ENCODE measurements at regions not wholly inside any gene's neighbourhood (a gene's known extent, or its start where the extent isn't known, plus 50 kb on each side); places are given as distances from the start of the nearest gene placed in this dataset.

- H2BK120ac ChIP-seq (ENCODE audit: low read depth, low read length), result no peak overlapping the region
- H3K18ac ChIP-seq (ENCODE audit: low read depth, low read length), result no peak overlapping the region
- no peak overlapping the region for H3K14ac ChIP-seq (replicated peaks; ENCODE audit: low read depth, low read length)
- no peak overlapping the region for H3K9ac ChIP-seq (ENCODE audit: low read depth, low read length)
- dilution Hi-C loops (cut with HindIII; ENCODE audit: low sequenced_read_pairs, unreplicated experiment), result no loop called here
- intact Hi-C loops (cut with micrococcal nuclease), result no loop called here
- no peak for ATAC-seq (ENCODE audit: low read depth)
- H3K4me1 ChIP-seq (ENCODE audit: control insufficient read depth, insufficient read depth, low read length), result 0 out of 2 replicates have a peak, but pooled peaks cover 1% of the 10 kb centered on the region
- no peak for TF ChIP-seq FOS (IDR thresholded peaks at IDR 0.05; ENCODE audit: low read depth, low read length)
- TF ChIP-seq MAFK (IDR thresholded peaks at IDR 0.05; ENCODE audit: low read depth, low read length), result no peak
- TF ChIP-seq RFX5 (IDR thresholded peaks at IDR 0.05; ENCODE audit: low read depth, low read length), result no peak
- no peak for TF ChIP-seq CHD1 (IDR thresholded peaks at IDR 0.05; ENCODE audit: low read depth, low read length)
- TF ChIP-seq RCOR1 (IDR thresholded peaks at IDR 0.05; ENCODE audit: insufficient replicate concordance, low read length), result no peak
- no peak for TF ChIP-seq CEBPB (IDR thresholded peaks at IDR 0.05; ENCODE audit: low read depth, low read length)
- no peak for TF ChIP-seq MXI1 (IDR thresholded peaks at IDR 0.05; ENCODE audit: borderline replicate concordance, low read depth, low read length)
- TF ChIP-seq, protein P1, sequence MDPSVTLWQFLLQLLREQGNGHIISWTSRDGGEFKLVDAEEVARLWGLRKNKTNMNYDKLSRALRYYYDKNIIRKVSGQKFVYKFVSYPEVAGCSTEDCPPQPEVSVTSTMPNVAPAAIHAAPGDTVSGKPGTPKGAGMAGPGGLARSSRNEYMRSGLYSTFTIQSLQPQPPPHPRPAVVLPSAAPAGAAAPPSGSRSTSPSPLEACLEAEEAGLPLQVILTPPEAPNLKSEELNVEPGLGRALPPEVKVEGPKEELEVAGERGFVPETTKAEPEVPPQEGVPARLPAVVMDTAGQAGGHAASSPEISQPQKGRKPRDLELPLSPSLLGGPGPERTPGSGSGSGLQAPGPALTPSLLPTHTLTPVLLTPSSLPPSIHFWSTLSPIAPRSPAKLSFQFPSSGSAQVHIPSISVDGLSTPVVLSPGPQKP (IDR thresholded peaks at IDR 0.05; ENCODE audit: borderline replicate concordance, low read depth, low read length), result no peak
- TF ChIP-seq RAD21 (IDR thresholded peaks at IDR 0.05; ENCODE audit: low read length), result no peak
- no peak for TF ChIP-seq POLR2A (IDR thresholded peaks at IDR 0.05; ENCODE audit: low read depth, low read length)
- TF ChIP-seq BHLHE40 (IDR thresholded peaks at IDR 0.05; ENCODE audit: low read depth, low read length), result no peak
- no peak for TF ChIP-seq SMC3 (IDR thresholded peaks at IDR 0.05; ENCODE audit: low read depth, low read length)
- TF ChIP-seq NFE2L2 (IDR thresholded peaks at IDR 0.05; ENCODE audit: low read depth, low read length), result no peak
- TF ChIP-seq, protein P2, sequence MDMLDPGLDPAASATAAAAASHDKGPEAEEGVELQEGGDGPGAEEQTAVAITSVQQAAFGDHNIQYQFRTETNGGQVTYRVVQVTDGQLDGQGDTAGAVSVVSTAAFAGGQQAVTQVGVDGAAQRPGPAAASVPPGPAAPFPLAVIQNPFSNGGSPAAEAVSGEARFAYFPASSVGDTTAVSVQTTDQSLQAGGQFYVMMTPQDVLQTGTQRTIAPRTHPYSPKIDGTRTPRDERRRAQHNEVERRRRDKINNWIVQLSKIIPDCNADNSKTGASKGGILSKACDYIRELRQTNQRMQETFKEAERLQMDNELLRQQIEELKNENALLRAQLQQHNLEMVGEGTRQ (IDR thresholded peaks at IDR 0.05; ENCODE audit: low read depth, low read length), result no peak
- no peak for TF ChIP-seq MAZ (IDR thresholded peaks at IDR 0.05; ENCODE audit: borderline replicate concordance, low read depth, low read length)
- TF ChIP-seq CTCF (conservative IDR thresholded peaks at IDR 0.05; ENCODE audit: low read depth, low read length), result no peak
- H4K91ac ChIP-seq (ENCODE audit: insufficient read depth, low read depth, low read length), result no peak overlapping the region
- in situ Hi-C loops (cut with MboI; ENCODE audit: low sequenced_read_pairs), result no loop called here
- H3K23ac ChIP-seq (ENCODE audit: low read depth, low read length), result no peak overlapping the region
- no peak overlapping the region for H2AFZ ChIP-seq (replicated peaks; ENCODE audit: low read length, poor library complexity)
- CTCF ChIA-PET, result no interaction called here
- no peak overlapping the region for H4K8ac ChIP-seq (ENCODE audit: low read depth in 2 of 2, low read length in 2 of 2)
- peaks cover 6% of the 10 kb centered on the region for H3K27me3 ChIP-seq (ENCODE audit: control insufficient read depth, insufficient read depth, low read length)
- no peak for DNase-seq
- no peak overlapping the region for H2AK9ac ChIP-seq (replicated peaks; ENCODE audit: low read depth, low read length, poor library complexity)
- POLR2A ChIA-PET (ENCODE audit: unreplicated experiment), result no interaction called here
- no peak overlapping the region for H2BK15ac ChIP-seq (ENCODE audit: low read depth, low read length)
- no peak overlapping the region for H3K56ac ChIP-seq (ENCODE audit: extremely low read depth, insufficient read depth, low read length)
- no peak overlapping the region for H3K27ac ChIP-seq (ENCODE audit: insufficient read depth, low read length)
- H3K9me3 ChIP-seq (ENCODE audit: control insufficient read depth, insufficient read depth, low read length), result no peaks in the 10 kb centered on the region
- BruUV-seq (replicated peaks), result no TSS peak
- no peaks in the 10 kb centered on the region for H3K79me1 ChIP-seq (ENCODE audit: low read depth in 1 of 2, low read length in 2 of 2)
- no peak overlapping the region for H3K4ac ChIP-seq (ENCODE audit: low read depth, low read length)
- H2BK20ac ChIP-seq (ENCODE audit: low read depth, low read length), result no peak overlapping the region
- no peaks in the 10 kb centered on the region for H4K20me1 ChIP-seq (ENCODE audit: insufficient read depth, low read length)
- 80% methylated on average over 1 of the region's 2 CpGs; no CpG with 5 or more reads in 1 of the 2 experiments for WGBS, 2 experiments (ENCODE audit: extremely low coverage in 2 of 2, insufficient read length in 1 of 2)
- H3K36me3 ChIP-seq (ENCODE audit: control insufficient read depth, insufficient read depth, low read length), result no peaks in the 10 kb centered on the region
- H3K4me2 ChIP-seq (ENCODE audit: low read depth, low read length), result no peak overlapping the region
- no peak overlapping the region for H3K4me3 ChIP-seq (ENCODE audit: insufficient read depth, low read depth, low read length)
- no peak overlapping the region for H4K5ac ChIP-seq (ENCODE audit: low read depth, low read length)
- no peak overlapping the region for H2BK5ac ChIP-seq (ENCODE audit: low read depth, low read length, poor library complexity, severe bottlenecking)
- H2AK5ac ChIP-seq (ENCODE audit: low read depth, low read length), result no peak overlapping the region
- no peaks in the 10 kb centered on the region for H3K9me1 ChIP-seq (ENCODE audit: insufficient read depth, low read length)
Measured at GRCh38 chr20:22789676-22790075, 205.3 kb upstream of the FOXA2 start.
